Vagina (tissue), 2 donors: ENCODE measurements at regions not wholly inside any gene's neighbourhood (a gene's known extent, or its start where the extent isn't known, plus 50 kb on each side); places are given as distances from the start of the nearest gene placed in this dataset.

Source experiments
- POLR2A ChIP-seq, 2 donors: fragments of 450-650 bp; IDR thresholded peaks; one replicate each; pipeline ENCODE4 v1.6.1; 2017; ENCODE audit warnings: antibody characterized with exemption in 2 of 2, mild to moderate bottlenecking in 2 of 2, moderate library complexity in 2 of 2
- TF ChIP-seq, protein P1 (sequence below), 3 experiments: fragments of 450-650 bp in 2 of 3; fragments of 200-600 bp in 1 of 3; sonication (generic) in 1 of 3; IDR thresholded peaks; one replicate each; pipeline ENCODE4 v1.5.1; 2017 to 2019; ENCODE audit warnings: antibody characterized with exemption in 3 of 3, mild to moderate bottlenecking in 2 of 3, moderate library complexity in 2 of 3

DNA sequence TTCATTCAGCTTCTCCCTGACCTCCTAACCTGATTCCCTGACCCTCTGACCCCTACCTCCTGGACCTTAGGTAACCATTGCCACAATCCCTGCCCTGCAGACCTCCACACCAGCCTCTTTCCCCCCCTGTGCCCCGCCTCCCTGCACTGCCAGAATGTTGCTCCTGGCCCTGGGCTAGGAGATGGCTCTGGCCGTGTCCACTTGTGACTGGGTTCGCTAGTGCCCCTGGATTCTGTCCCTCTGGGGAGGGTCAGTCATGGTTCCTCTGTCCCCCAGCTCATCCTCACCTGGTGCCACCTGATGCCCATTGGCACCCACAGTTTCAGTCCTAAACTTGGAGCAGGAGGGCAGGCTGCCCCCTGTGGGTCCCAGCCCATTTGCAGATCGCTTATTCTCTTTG, 56.2 kb upstream of the PRR23E start:
- TF ChIP-seq, protein P1, sequence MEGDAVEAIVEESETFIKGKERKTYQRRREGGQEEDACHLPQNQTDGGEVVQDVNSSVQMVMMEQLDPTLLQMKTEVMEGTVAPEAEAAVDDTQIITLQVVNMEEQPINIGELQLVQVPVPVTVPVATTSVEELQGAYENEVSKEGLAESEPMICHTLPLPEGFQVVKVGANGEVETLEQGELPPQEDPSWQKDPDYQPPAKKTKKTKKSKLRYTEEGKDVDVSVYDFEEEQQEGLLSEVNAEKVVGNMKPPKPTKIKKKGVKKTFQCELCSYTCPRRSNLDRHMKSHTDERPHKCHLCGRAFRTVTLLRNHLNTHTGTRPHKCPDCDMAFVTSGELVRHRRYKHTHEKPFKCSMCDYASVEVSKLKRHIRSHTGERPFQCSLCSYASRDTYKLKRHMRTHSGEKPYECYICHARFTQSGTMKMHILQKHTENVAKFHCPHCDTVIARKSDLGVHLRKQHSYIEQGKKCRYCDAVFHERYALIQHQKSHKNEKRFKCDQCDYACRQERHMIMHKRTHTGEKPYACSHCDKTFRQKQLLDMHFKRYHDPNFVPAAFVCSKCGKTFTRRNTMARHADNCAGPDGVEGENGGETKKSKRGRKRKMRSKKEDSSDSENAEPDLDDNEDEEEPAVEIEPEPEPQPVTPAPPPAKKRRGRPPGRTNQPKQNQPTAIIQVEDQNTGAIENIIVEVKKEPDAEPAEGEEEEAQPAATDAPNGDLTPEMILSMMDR (IDR thresholded peaks at IDR 0.05) = no peak
- no peak for TF ChIP-seq POLR2A (IDR thresholded peaks at IDR 0.05)
